HepG2 (cell line): ENCODE measurements at regions not wholly inside any gene's neighbourhood (a gene's known extent, or its start where the extent isn't known, plus 50 kb on each side); places are given as distances from the start of the nearest gene placed in this dataset.

Source experiments
- ATAC-seq: fragments of 200-7000 bp; cut with Tn5 transposase; 3 replicates; pipeline ENCODE4 v1.9.1; 2020; ENCODE audit warnings: mild to moderate bottlenecking, moderate library complexity
- BruUV-seq: library from RNA; stranded (reverse); fragments of 400-500 nt; replicated peaks from 2 replicates; lab custom pipeline; 2021; lab: Mats Ljungman, UMichigan
- CTCF ChIA-PET: fragments of 300-600 bp; formaldehyde crosslinking; extraction: SDS; loops from one replicate; lab custom pipeline; 2021; ENCODE audit warnings: low total read pairs, inconsistent platforms, low intra/inter-chr PET ratio; lab: Yijun Ruan, JAX
- POLR2A ChIA-PET: fragments of 350-600 bp; sonication (Branson Sonifier 250); formaldehyde crosslinking; loops from one replicate; lab custom pipeline; 2020; ENCODE audit warnings: antibody characterized with exemption, inconsistent platforms; lab: Yijun Ruan, JAX
- DNase-seq: peaks from one replicate; pipeline ENCODE4 v3.0.0-alpha.2; 2015; ENCODE audit warnings: low spot score
- FAIRE-seq: peaks from 3 replicates; lab custom pipeline; 2011; peaks lifted over from hg19 to GRCh38; lab: Jason Lieb, UNC
- H2AFZ ChIP-seq: one replicate; pipeline ENCODE4 v1.6.1; 2011; ENCODE audit warnings: low read length, inconsistent platforms
- H3K27ac ChIP-seq: fragments of 300-600 bp; 3 replicates; pipeline ENCODE4 v1.8.0; 2011; ENCODE audit warnings: mixed run types, mild to moderate bottlenecking, mixed read lengths, low read length, inconsistent platforms; ENCODE audit not compliant: insufficient read depth; ENCODE audit errors: extremely low read length
- H3K27me3 ChIP-seq, 2 experiments: fragments of 200-600 bp in 1 of 2; 2 replicates in 1 of 2; 3 replicates in 1 of 2; pipeline versions ENCODE4 v1.6.0 to v1.8.0; 2011; ENCODE audit warnings: low read length in 2 of 2, mild to moderate bottlenecking in 2 of 2, moderate library complexity in 2 of 2, inconsistent platforms in 1 of 2; ENCODE audit not compliant: insufficient read depth in 2 of 2, control insufficient read depth in 1 of 2
- H3K36me3 ChIP-seq, 2 experiments: fragments of 200-600 bp in 1 of 2; replicated peaks in 1 of 2; 2 replicates in 1 of 2; 3 replicates in 1 of 2; pipeline versions ENCODE4 v1.5.1 to v1.8.0; 2011; ENCODE audit warnings: low read length in 2 of 2, inconsistent platforms in 1 of 2; ENCODE audit not compliant: insufficient read depth in 2 of 2, control insufficient read depth in 1 of 2
- H3K4me1 ChIP-seq: 2 replicates; pipeline ENCODE4 v1.5.1; 2012; ENCODE audit warnings: low read length, inconsistent platforms; ENCODE audit not compliant: insufficient read depth
- H3K4me2 ChIP-seq: 2 replicates; pipeline ENCODE4 v1.6.0; 2011; ENCODE audit warnings: low read depth, low read length, inconsistent platforms
- H3K4me3 ChIP-seq, 3 experiments: fragments of 200-600 bp in 1 of 3; sonication (generic), shearing (Covaris generic) in 1 of 3; replicated peaks in 1 of 3; 2 replicates each; pipeline ENCODE4 v1.5.1; 2011 to 2016; ENCODE audit warnings: low read length in 3 of 3, inconsistent platforms in 2 of 3, low read depth in 2 of 3, mild to moderate bottlenecking in 2 of 3, control low read depth in 1 of 3, mixed read lengths in 1 of 3; ENCODE audit not compliant: insufficient read depth in 1 of 3
- H3K79me2 ChIP-seq: one replicate; pipeline ENCODE4 v1.6.1; 2011; ENCODE audit warnings: low read length, inconsistent platforms; ENCODE audit not compliant: insufficient read depth
- H3K9ac ChIP-seq: 2 replicates; pipeline ENCODE4 v1.6.0; 2011; ENCODE audit warnings: mild to moderate bottlenecking, low read depth, low read length, inconsistent platforms; ENCODE audit not compliant: insufficient read depth
- H3K9me3 ChIP-seq: 2 replicates; pipeline ENCODE4 v1.5.1; 2012; ENCODE audit warnings: mild to moderate bottlenecking, low read length
- H4K20me1 ChIP-seq: 2 replicates; pipeline ENCODE4 v1.6.0; 2011; ENCODE audit warnings: inconsistent platforms, mild to moderate bottlenecking, low read length, moderate library complexity; ENCODE audit not compliant: insufficient read depth
- AKAP8 ChIP-seq: sonication (generic); formaldehyde crosslinking; IDR thresholded peaks from 2 replicates; pipeline ENCODE4 v1.5.1; 2020; ENCODE audit warnings: mild to moderate bottlenecking, missing genetic modification reagents
- ATF7-NPFF ChIP-seq: sonication (generic); formaldehyde crosslinking; IDR thresholded peaks from 2 replicates; pipeline ENCODE4 v1.8.1; 2023; ENCODE audit warnings: mild to moderate bottlenecking, low read depth, missing genetic modification reagents, moderate library complexity
- MATR3 ChIP-seq: sonication (generic); formaldehyde crosslinking; IDR thresholded peaks from 2 replicates; pipeline ENCODE4 v1.4.0; 2020; ENCODE audit warnings: missing genetic modification reagents
- SIN3B ChIP-seq: fragments of 150-350 bp; IDR thresholded peaks from 2 replicates; pipeline ENCODE4 v1.6.1; 2014; ENCODE audit warnings: low read length
- SP5 ChIP-seq: IDR thresholded peaks from 2 replicates; pipeline ENCODE4 v1.6.1; 2016; ENCODE audit warnings: low read depth, borderline replicate concordance
- TBP ChIP-seq: sonication (generic); formaldehyde crosslinking; IDR thresholded peaks from 2 replicates; pipeline ENCODE4 v1.5.0; 2020; ENCODE audit warnings: missing genetic modification reagents
- ZFP36L2 ChIP-seq: sonication (generic); formaldehyde crosslinking; IDR thresholded peaks from 2 replicates; pipeline ENCODE4 v1.4.0; 2020; ENCODE audit warnings: missing genetic modification reagents
- ZNF235 ChIP-seq: sonication (generic); formaldehyde crosslinking; IDR thresholded peaks from 2 replicates; pipeline ENCODE4 v1.8.1; 2023; ENCODE audit warnings: mild to moderate bottlenecking, missing genetic modification reagents, borderline replicate concordance
- ZNF430 ChIP-seq: sonication (generic); formaldehyde crosslinking; IDR thresholded peaks from 2 replicates; pipeline ENCODE4 v1.9.0; 2021; ENCODE audit warnings: mild to moderate bottlenecking, missing genetic modification reagents
- ZNF501 ChIP-seq: sonication (generic); formaldehyde crosslinking; IDR thresholded peaks from 2 replicates; pipeline ENCODE4 v1.5.1; 2020; ENCODE audit warnings: mild to moderate bottlenecking, moderate library complexity, missing genetic modification reagents
- ZNF510 ChIP-seq: sonication (generic); formaldehyde crosslinking; IDR thresholded peaks from 2 replicates; pipeline ENCODE4 v1.4.0; 2020; ENCODE audit warnings: low read depth, mild to moderate bottlenecking, missing genetic modification reagents
- WGBS: methylation state at CpG from one replicate; pipeline ENCODE4 v1.1.6; 2017; ENCODE audit warnings: low lambda C conversion rate; 5-methylcytosine and 5-hydroxymethylcytosine counted together
- in situ Hi-C: cut with HindIII; loops from 2 replicates; pipeline ENCODE4 v1.10.0; 2017; ENCODE audit warnings: low pct_unique_long_range_greater_than_20kb; ENCODE audit not compliant: extremely low pct_ligation_motif_present
- intact Hi-C: fragments of 100-400 bp; cut with micrococcal nuclease; formaldehyde crosslinking; loops from one replicate; pipeline ENCODE4 v1.10.0; 2022; ENCODE audit not compliant: unreplicated experiment
- TF ChIP-seq, protein P1 (sequence below): sonication (generic); formaldehyde crosslinking; IDR thresholded peaks from 2 replicates; pipeline ENCODE4 v1.4.0; 2020; ENCODE audit warnings: mild to moderate bottlenecking, missing genetic modification reagents
- TF ChIP-seq, protein P2 (sequence below): sonication (generic); formaldehyde crosslinking; IDR thresholded peaks from 2 replicates; pipeline ENCODE4 v1.9.0; 2021; ENCODE audit warnings: missing genetic modification reagents, borderline replicate concordance

DNA sequence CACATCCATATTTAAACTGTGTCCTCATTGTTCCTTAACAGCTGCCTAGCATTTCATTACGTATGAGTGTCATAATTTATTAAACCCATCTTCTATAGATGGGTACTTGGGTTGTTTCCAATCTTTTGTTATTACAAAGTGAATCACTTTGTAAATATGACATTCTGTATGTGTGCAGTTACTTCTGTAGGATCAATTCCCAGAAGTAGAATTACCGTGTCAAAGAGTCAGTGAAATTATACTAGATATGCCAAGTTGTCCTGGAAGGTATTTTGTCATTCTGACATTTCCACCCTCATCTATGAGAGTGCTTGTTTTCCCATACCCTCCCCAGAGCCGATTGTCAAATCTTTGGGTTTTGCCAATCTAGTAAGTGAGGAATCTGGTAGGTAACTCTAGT lies 194.5 kb upstream of the APCDD1 start:
- no peak overlapping the region for H3K9ac ChIP-seq
- no peaks in the 10 kb centered on the region for H3K79me2 ChIP-seq
- H3K27ac ChIP-seq = no peak overlapping the region
- CTCF ChIA-PET = no interaction called here
- H3K36me3 ChIP-seq = no peaks in the 10 kb centered on the region
- DNase-seq = no peak
- intact Hi-C loops = no loop called here
- no peak overlapping the region for H3K4me2 ChIP-seq
- H3K9me3 ChIP-seq = no peaks in the 10 kb centered on the region
- under 1% methylated on average over 3 of the region's 3 CpGs for WGBS
- H2AFZ ChIP-seq = no peak overlapping the region
- TF ChIP-seq TBP (CRISPR knock-in tag) = no peak
- TF ChIP-seq SIN3B = no peak
- no peak for TF ChIP-seq MATR3 (CRISPR knock-in tag)
- TF ChIP-seq ZFP36L2 (CRISPR knock-in tag) = no peak
- TF ChIP-seq, protein P1, sequence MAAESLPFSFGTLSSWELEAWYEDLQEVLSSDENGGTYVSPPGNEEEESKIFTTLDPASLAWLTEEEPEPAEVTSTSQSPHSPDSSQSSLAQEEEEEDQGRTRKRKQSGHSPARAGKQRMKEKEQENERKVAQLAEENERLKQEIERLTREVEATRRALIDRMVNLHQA = no peak
- no peak for TF ChIP-seq ATF7-NPFF (CRISPR knock-in tag)
- TF ChIP-seq ZNF430 (CRISPR knock-in tag) = no peak
- TF ChIP-seq SP5 (CRISPR knock-in tag) = no peak
- TF ChIP-seq AKAP8 (CRISPR knock-in tag) = no peak
- TF ChIP-seq, protein P2, sequence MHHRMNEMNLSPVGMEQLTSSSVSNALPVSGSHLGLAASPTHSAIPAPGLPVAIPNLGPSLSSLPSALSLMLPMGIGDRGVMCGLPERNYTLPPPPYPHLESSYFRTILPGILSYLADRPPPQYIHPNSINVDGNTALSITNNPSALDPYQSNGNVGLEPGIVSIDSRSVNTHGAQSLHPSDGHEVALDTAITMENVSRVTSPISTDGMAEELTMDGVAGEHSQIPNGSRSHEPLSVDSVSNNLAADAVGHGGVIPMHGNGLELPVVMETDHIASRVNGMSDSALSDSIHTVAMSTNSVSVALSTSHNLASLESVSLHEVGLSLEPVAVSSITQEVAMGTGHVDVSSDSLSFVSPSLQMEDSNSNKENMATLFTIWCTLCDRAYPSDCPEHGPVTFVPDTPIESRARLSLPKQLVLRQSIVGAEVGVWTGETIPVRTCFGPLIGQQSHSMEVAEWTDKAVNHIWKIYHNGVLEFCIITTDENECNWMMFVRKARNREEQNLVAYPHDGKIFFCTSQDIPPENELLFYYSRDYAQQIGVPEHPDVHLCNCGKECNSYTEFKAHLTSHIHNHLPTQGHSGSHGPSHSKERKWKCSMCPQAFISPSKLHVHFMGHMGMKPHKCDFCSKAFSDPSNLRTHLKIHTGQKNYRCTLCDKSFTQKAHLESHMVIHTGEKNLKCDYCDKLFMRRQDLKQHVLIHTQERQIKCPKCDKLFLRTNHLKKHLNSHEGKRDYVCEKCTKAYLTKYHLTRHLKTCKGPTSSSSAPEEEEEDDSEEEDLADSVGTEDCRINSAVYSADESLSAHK (CRISPR knock-in tag) = no peak
- TF ChIP-seq ZNF510 (CRISPR knock-in tag) = no peak
- no peak for TF ChIP-seq ZNF235
- no peak for TF ChIP-seq ZNF501
- no peaks in the 10 kb centered on the region for H3K4me1 ChIP-seq
- no peaks in the 10 kb centered on the region for H4K20me1 ChIP-seq
- BruUV-seq = no TSS peak
- no peak for FAIRE-seq
- H3K4me3 ChIP-seq = no peak overlapping the region
- in situ Hi-C loops = no loop called here
- POLR2A ChIA-PET = no interaction called here
- H3K27me3 ChIP-seq = no peaks in the 10 kb centered on the region
- no peak for ATAC-seq
